SK-N-SH (cell line): ENCODE measurements at regions not wholly inside any gene's neighbourhood (a gene's known extent, or its start where the extent isn't known, plus 50 kb on each side); places are given as distances from the start of the nearest gene placed in this dataset.

Experiments used
- CTCF ChIP-seq: fragments of 200-600 bp; sonication (generic); IDR thresholded peaks from 2 replicates; pipeline ENCODE4 v1.6.1; 2017; ENCODE audit warnings: antibody characterized with exemption, mild to moderate bottlenecking, moderate library complexity
- EZH2phosphoT487 ChIP-seq: fragments of 200-600 bp; sonication (generic); IDR thresholded peaks from 2 replicates; pipeline ENCODE4 v1.6.1; 2017; ENCODE audit warnings: low read depth, mixed run types, mild to moderate bottlenecking, antibody characterized with exemption, moderate library complexity, borderline replicate concordance
- GATA2 ChIP-seq: sonication (generic); formaldehyde crosslinking; IDR thresholded peaks from 2 replicates; pipeline ENCODE4 v1.5.0; 2020; ENCODE audit warnings: mild to moderate bottlenecking, missing genetic modification reagents
- MXI1 ChIP-seq: IDR thresholded peaks from 2 replicates; pipeline ENCODE4 v1.6.1; 2012; ENCODE audit warnings: mild to moderate bottlenecking, low read depth, low read length, improper control_type of control experiment
- POLR2AphosphoS5 ChIP-seq: IDR thresholded peaks from 2 replicates; pipeline ENCODE4 v1.6.1; 2012; ENCODE audit warnings: low read depth, low read length
- RAD21 ChIP-seq: IDR thresholded peaks from 2 replicates; pipeline ENCODE4 v1.6.1; 2012; ENCODE audit warnings: mild to moderate bottlenecking, low read length
- USF2 ChIP-seq: fragments of 150-350 bp; IDR thresholded peaks from 2 replicates; pipeline ENCODE4 v1.6.1; 2017; ENCODE audit warnings: antibody characterized with exemption, low read length, low read depth, borderline replicate concordance

GRCh38 chr7:360454-361100, 70.6 kb downstream of the FOXL3 start:
- TF ChIP-seq POLR2AphosphoS5 (no peak), EZH2phosphoT487 (no peak), RAD21 (no peak), CTCF (no peak), MXI1 (no peak), USF2 (no peak), GATA2 (no peak)
